Effector memory CD4-positive, alpha-beta T cell (primary cell): ENCODE measurements at regions not wholly inside any gene's neighbourhood (a gene's known extent, or its start where the extent isn't known, plus 50 kb on each side); places are given as distances from the start of the nearest gene placed in this dataset.

Source experiments
- DNase-seq, 3 donors: peaks; one replicate each; pipeline ENCODE4 v3.0.0-alpha.2; 2020
- H3K27ac ChIP-seq: 2 replicates; pipeline ENCODE4 v1.7.0; 2013; ENCODE audit warnings: mild to moderate bottlenecking, low read length, moderate library complexity; ENCODE audit not compliant: insufficient read depth, poor library complexity, severe bottlenecking
- H3K27me3 ChIP-seq: replicated peaks from 2 replicates; pipeline ENCODE4 v1.7.0; 2013; ENCODE audit warnings: mild to moderate bottlenecking, low read length; ENCODE audit not compliant: insufficient read depth, control insufficient read depth, poor library complexity, severe bottlenecking
- H3K36me3 ChIP-seq: 2 replicates; pipeline ENCODE4 v1.7.0; 2013; ENCODE audit warnings: mild to moderate bottlenecking, low read length, moderate library complexity; ENCODE audit not compliant: control insufficient read depth, insufficient read depth
- H3K4me1 ChIP-seq: 2 replicates; pipeline ENCODE4 v1.7.0; 2013; ENCODE audit warnings: low read length, mild to moderate bottlenecking; ENCODE audit not compliant: control insufficient read depth, insufficient read depth, poor library complexity, severe bottlenecking
- H3K4me3 ChIP-seq: 2 replicates; pipeline ENCODE4 v1.7.0; 2013; ENCODE audit warnings: low read length, low read depth, mild to moderate bottlenecking; ENCODE audit not compliant: insufficient read depth, poor library complexity, severe bottlenecking
- H3K9me3 ChIP-seq: 2 replicates; pipeline ENCODE4 v1.7.0; 2013; ENCODE audit warnings: mild to moderate bottlenecking, low read length, moderate library complexity; ENCODE audit not compliant: control insufficient read depth

- no peak for DNase-seq
- Histone ChIP-seq H3K27ac (no peak overlapping the region), H3K36me3 (no peaks in the 10 kb centered on the region), H3K27me3 (no peaks in the 10 kb centered on the region), H3K9me3 (no peaks in the 10 kb centered on the region), H3K4me1 (no peaks in the 10 kb centered on the region), H3K4me3 (no peak overlapping the region)
Observed at GRCh38 chr3:82100378-82100777, 338.9 kb upstream of the GBE1 start.

DNA sequence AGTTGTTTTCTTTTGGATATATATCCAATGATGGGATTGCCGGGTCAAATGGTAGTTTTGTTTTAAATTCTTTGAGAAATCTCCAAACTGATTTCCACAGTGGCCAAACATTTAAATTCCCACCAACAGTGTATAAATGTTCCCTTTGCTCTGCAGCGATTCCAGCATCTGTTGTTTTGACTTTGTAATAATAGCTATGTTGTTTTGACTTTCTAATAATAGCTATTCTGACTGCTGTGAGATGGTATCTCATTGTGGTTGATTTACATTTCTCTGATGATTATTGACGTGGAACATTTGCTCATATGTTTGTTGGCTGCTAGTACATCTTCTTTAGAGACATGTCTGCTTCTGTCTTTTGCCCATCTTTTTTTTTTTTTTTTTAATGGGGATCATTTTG is 332.2 kb upstream of the GBE1 start:
- no peaks in the 10 kb centered on the region for H3K27me3 ChIP-seq

DNA sequence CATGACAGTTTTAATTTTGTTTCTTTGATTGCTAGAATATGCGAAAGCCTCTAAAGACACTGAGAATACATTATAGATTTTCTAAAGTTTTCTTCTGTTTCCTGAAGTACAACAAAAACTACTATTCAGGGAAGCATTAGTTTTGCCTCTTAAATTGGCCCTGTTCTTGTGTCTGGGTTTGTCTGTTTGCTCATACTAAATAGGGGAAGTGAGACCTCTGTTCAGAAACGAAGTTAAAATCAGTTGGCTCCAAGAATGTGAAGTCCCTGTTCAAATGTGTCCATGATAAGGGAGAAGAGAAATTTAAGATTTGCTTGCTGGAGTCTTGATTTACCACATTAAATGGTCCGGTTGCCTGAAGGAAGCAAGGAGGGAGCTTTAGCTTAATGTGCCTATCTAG is 327.3 kb upstream of the GBE1 start:
- no peaks in the 10 kb centered on the region for H3K36me3 ChIP-seq
- no peaks in the 10 kb centered on the region for H3K4me1 ChIP-seq
- no peak overlapping the region for H3K27ac ChIP-seq
- no peak overlapping the region for H3K4me3 ChIP-seq
- H3K27me3 ChIP-seq, result no peaks in the 10 kb centered on the region
- DNase-seq, result no peak
- no peaks in the 10 kb centered on the region for H3K9me3 ChIP-seq

More for the DNA sequence above, 332.2 kb upstream of the GBE1 start:
- Histone ChIP-seq H3K27ac (no peak overlapping the region), H3K36me3 (no peaks in the 10 kb centered on the region), H3K9me3 (no peaks in the 10 kb centered on the region), H3K4me1 (no peaks in the 10 kb centered on the region), H3K4me3 (no peak overlapping the region)
- no peak for DNase-seq

DNA sequence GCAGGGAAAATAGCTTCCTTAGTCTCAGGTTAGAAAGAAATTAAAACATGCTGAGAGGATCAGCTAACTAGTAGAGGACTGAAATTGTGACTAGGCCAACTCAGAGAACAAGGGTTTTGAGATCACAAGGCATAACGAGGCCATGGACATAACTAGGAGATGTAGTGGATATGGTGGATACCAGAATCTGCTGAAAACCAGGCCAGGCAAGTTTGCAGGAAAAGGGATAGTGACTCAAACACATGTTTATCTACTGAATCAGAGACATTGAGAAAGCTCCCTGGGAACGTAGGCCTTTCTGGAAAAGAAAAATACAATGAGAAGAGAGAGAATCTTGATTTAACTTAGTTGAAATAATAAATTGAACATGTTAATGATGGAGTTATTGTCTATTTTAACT is 326.5 kb upstream of the GBE1 start:
- H3K27ac ChIP-seq, result no peak overlapping the region
- H3K4me1 ChIP-seq, result no peaks in the 10 kb centered on the region
- H3K9me3 ChIP-seq, result no peaks in the 10 kb centered on the region
- no peaks in the 10 kb centered on the region for H3K27me3 ChIP-seq
- H3K36me3 ChIP-seq, result no peaks in the 10 kb centered on the region
- no peak overlapping the region for H3K4me3 ChIP-seq
- no peak for DNase-seq

DNA sequence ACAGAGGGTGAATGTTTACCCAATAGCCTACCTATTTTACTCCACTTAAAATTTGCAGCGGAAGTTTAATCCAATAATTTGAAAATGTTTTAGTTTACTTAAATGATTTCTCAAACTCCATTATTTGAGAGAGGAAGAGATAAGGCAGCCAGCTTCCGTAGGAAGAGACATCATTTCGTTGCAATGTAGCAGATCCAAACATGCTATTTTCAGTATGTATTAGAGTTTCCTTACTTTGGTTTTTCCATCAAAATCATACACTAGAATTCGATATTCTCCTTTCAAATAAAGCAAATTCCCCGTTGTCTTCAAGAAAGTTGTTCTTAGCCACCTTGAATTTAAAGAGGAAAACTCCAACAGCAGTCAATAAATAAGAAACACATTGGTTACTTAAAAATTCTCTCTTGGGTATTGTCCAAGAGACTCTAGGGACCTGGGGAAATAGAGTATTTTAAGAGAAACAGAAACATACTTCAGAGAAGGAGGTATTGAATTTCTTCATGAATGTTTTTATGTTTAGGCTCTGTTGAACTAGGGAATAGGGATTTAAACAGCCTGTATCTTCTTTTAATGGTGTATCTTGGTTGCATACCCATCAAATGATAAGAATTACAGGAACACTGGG is 324.5 kb upstream of the GBE1 start:
- Histone ChIP-seq H3K36me3 (no peaks in the 10 kb centered on the region), H3K27ac (no peak overlapping the region), H3K9me3 (no peaks in the 10 kb centered on the region), H3K4me3 (no peak overlapping the region), H3K27me3 (no peaks in the 10 kb centered on the region), H3K4me1 (no peaks in the 10 kb centered on the region)
- no peak for DNase-seq

GRCh38 chr3:82085356-82085755 is 323.9 kb upstream of the GBE1 start:
- DNase-seq, result no peak
- Histone ChIP-seq H3K4me1 (no peaks in the 10 kb centered on the region), H3K27ac (no peak overlapping the region), H3K36me3 (no peaks in the 10 kb centered on the region), H3K9me3 (no peaks in the 10 kb centered on the region), H3K27me3 (no peaks in the 10 kb centered on the region), H3K4me3 (no peak overlapping the region)

DNA sequence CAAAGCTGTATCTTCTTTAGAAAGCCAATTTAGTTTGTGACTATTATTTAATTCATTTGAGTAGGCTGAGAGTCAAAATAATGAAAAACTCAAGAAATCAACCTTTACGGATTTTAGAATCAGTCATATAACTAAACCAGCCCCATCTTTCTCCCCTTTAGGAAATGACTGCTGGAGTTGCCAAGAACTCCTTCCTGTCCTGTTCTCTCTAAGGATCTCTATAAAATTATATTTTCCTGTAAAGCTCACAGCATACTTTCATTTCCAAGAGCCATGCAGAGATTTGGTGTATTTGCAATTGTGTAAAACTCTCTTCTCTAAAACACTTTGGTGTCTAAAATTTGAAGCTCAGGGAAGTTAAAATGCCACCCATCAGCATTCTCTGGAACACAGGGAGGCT is 323.4 kb upstream of the GBE1 start:
- Histone ChIP-seq H3K36me3 (no peaks in the 10 kb centered on the region), H3K4me3 (no peak overlapping the region), H3K9me3 (no peaks in the 10 kb centered on the region), H3K27ac (no peak overlapping the region), H3K4me1 (no peaks in the 10 kb centered on the region), H3K27me3 (no peaks in the 10 kb centered on the region)
- no peak for DNase-seq

DNA sequence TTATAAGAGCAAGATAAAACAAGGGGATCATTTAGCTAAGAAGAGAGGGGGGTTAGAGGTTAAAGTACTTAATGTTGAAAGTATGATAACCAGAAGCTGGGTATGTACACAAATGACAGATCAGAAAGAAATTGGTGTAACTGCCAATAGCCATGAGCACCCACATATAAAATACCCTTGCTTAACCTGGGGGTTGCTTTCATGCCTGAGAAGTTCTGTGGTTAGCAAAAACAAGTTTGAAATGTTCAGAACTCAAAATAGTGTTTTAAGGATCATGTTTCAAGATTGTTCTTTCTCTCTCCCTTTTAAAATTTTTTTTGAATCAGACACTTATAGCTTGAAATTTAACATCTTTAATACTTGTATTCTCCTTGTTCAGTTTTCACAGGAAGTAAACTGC is 321.4 kb upstream of the GBE1 start:
- Histone ChIP-seq H3K9me3 (no peaks in the 10 kb centered on the region), H3K4me3 (no peak overlapping the region), H3K27ac (no peak overlapping the region), H3K36me3 (no peaks in the 10 kb centered on the region), H3K27me3 (no peaks in the 10 kb centered on the region), H3K4me1 (no peaks in the 10 kb centered on the region)
- no peak for DNase-seq

GRCh38 chr3:82081351-82081750 is 319.9 kb upstream of the GBE1 start:
- DNase-seq, result no peak
- no peaks in the 10 kb centered on the region for H3K27me3 ChIP-seq
- H3K4me3 ChIP-seq, result no peak overlapping the region
- H3K9me3 ChIP-seq, result no peaks in the 10 kb centered on the region
- H3K27ac ChIP-seq, result no peak overlapping the region
- H3K36me3 ChIP-seq, result no peaks in the 10 kb centered on the region
- no peaks in the 10 kb centered on the region for H3K4me1 ChIP-seq

DNA sequence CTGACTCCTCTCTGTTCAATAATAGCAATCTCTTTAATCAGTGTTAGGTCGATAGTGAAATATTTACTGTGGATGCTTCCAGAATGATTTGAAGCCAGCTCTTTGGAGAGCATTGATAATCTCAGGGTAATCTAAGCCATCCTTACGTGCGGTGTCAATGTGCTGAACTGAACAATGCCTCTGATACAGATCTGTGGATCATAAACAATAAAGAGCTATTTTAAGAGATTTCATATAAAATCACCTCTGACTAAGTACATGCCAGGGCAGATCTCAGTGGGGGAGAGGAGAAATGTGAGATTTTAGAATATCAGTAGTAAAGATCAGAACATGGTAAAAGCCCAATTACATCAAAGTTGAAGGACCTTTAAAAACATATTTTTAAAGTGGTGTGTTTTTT is 319.3 kb upstream of the GBE1 start:
- Histone ChIP-seq H3K27ac (no peak overlapping the region), H3K4me3 (no peak overlapping the region), H3K27me3 (no peaks in the 10 kb centered on the region), H3K4me1 (no peaks in the 10 kb centered on the region), H3K36me3 (no peaks in the 10 kb centered on the region), H3K9me3 (no peaks in the 10 kb centered on the region)
- DNase-seq, result no peak
